ENCODE measurements at regions not wholly inside any gene's neighbourhood (a gene's known extent, or its start where the extent isn't known, plus 50 kb on each side); places are given as distances from the start of the nearest gene placed in this dataset.

- Histone ChIP-seq H3K9me3 (ENCODE audit: insufficient read depth in 2 of 2, low read depth in 1 of 2, low read length in 1 of 2) (no peaks in the 10 kb centered on the region), H2BK12ac (ENCODE audit: low read depth, low read length) (peak overlapping the region; percentile 78; the same call in 1 of the 2 replicates), H4K8ac (ENCODE audit: extremely low read depth, insufficient read depth, low read length) (no peak overlapping the region), H2BK120ac (replicated peaks; ENCODE audit: low read depth, low read length) (no peak overlapping the region), H3K56ac (replicated peaks; ENCODE audit: insufficient read length, low read depth, low read length) (no peak overlapping the region), H3K79me1 (ENCODE audit: low read depth, low read length) (no peaks in the 10 kb centered on the region), H3K23ac (ENCODE audit: insufficient read length) (no peak overlapping the region), H3K4ac (replicated peaks; ENCODE audit: insufficient read length, low read depth, low read length) (no peak overlapping the region), H3K79me2 (ENCODE audit: control insufficient read depth in 1 of 2, insufficient read depth in 2 of 2, low read length in 2 of 2) (no peaks in the 10 kb centered on the region), H2AFZ (ENCODE audit: low read length) (no peak overlapping the region), H3K27ac (ENCODE audit: low read depth, low read length) (no peak overlapping the region), H3K4me1 (replicated peaks in 1 of 4; ENCODE audit: control insufficient read depth in 3 of 4, insufficient read depth in 4 of 4, low read length in 3 of 4) (peaks cover 0 to 6% (median 4%) of the 10 kb centered on the region in 4 experiments; a peak in 2 of 7 replicates), H3K14ac (ENCODE audit: insufficient read length) (no peak overlapping the region), H2BK15ac (ENCODE audit: low read length) (no peak overlapping the region), H2AK5ac (ENCODE audit: low read depth, low read length) (no peak overlapping the region), H4K5ac (ENCODE audit: insufficient read length, low read depth, low read length) (no peak overlapping the region), H3K4me3 (ENCODE audit: extremely low read depth in 1 of 4, insufficient read depth in 2 of 4, low read depth in 3 of 4, low read length in 4 of 4) (no peak overlapping the region), H4K91ac (replicated peaks; ENCODE audit: insufficient read length, low read length) (no peak overlapping the region), H3K36me3 (ENCODE audit: control insufficient read depth in 2 of 4, insufficient read depth in 4 of 4, low read length in 3 of 4) (peaks cover 0 to 4% (median 0%) of the 10 kb centered on the region in 4 experiments; a peak in 3 of 8 replicates), H3K4me2 (ENCODE audit: insufficient read depth in 1 of 2, low read depth in 2 of 2, low read length in 2 of 2) (peak overlapping the region; percentile 5 to 32; a peak in 2 of 4 replicates), H3K23me2 (ENCODE audit: low read depth, low read length) (peaks cover 7% of the 10 kb centered on the region; the same call in 1 of the 2 replicates), H2BK5ac (ENCODE audit: low read depth, low read length) (peak overlapping the region; percentile 60; the same call in 1 of the 2 replicates), H2BK20ac (ENCODE audit: low read length) (no peak overlapping the region), H4K20me1 (replicated peaks in 1 of 2; ENCODE audit: control insufficient read depth in 1 of 2, insufficient read depth in 2 of 2, low read length in 2 of 2) (no peaks in the 10 kb centered on the region), H3K9ac (replicated peaks in 1 of 4; ENCODE audit: extremely low read depth in 1 of 4, low read depth in 3 of 4, low read length in 3 of 4) (no peak overlapping the region), H3K27me3 (replicated peaks in 1 of 4; ENCODE audit: control insufficient read depth in 3 of 4, extremely low read depth in 1 of 4, insufficient read depth in 3 of 4, low read length in 3 of 4) (no peaks in the 10 kb centered on the region), H3K18ac (ENCODE audit: extremely low read depth, low read length) (no peak overlapping the region)
- DNase-seq (ENCODE audit: low read depth in 1 of 2, low spot score in 2 of 2) (peak in 1 of 2 experiments; percentile 3), FAIRE-seq (no peak)
- 57% methylated on average over 3 of the region's 3 CpGs; no CpG with 5 or more reads in 1 of the 2 experiments for WGBS, 2 experiments (ENCODE audit: extremely low coverage in 1 of 2, insufficient coverage in 1 of 2, insufficient read length in 1 of 2, insufficient replicate concordance in 2 of 2, low coverage in 1 of 2, low lambda C conversion rate in 2 of 2, missing lambda C conversion rate in 1 of 2)
- ChIA-PET CTCF (ENCODE audit: partially characterized antibody) (interaction anchor here (1.5 kb wide), 1 partner anchor 265 kb away, joined by 3 read pairs; no protein-coding TSS in a partner anchor), POLR2A (ENCODE audit: partially characterized antibody) (interaction anchor here (0.7 to 1.5 kb wide), 2 partner anchors 9 to 13 kb away, joined by 3 to 6 read pairs; no protein-coding TSS in a partner anchor)
- 0 out of 2 replicates have a peak, but pooled peaks have one; percentile 43 for TF ChIP-seq POU5F1 (IDR thresholded peaks at IDR 0.05; ENCODE audit: low read depth, low read length)
- TF ChIP-seq KDM1A (IDR thresholded peaks at IDR 0.05; ENCODE audit: borderline replicate concordance, low read length) = peak; percentile 43; the same call in 1 of the 2 replicates
These were observed 56.3 kb upstream of the GRK3 start for GRCh38 chr22:25508161-25508560.

Data from H1 (cell line).